ENCODE measurements at regions not wholly inside any gene's neighbourhood (a gene's known extent, or its start where the extent isn't known, plus 50 kb on each side); places are given as distances from the start of the nearest gene placed in this dataset.

DNA sequence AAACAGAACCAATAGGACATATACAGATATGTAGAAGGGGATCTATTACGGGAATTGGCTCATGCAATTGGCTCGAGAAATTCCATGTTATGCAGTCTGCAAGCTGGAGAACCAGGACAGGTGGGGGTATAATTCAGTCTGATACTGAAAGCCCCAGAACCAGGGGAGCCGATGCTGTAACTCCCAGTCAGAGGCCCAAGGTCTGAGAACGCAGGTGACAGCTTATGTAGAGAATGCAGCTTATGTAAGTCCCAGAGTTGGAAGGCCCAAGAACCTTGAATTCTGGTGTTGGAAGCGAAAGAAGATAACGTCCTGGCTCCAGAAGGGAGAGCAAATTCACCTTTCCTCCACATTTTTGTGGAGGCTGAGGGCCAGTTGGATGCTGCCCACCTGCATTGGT, 62.7 kb downstream of the CCNL1 start:
- no peaks in the 10 kb centered on the region for H3K4me1 Mint-ChIP-seq
- ATAC-seq: no peak
- H3K27ac Mint-ChIP-seq: no peak overlapping the region

DNA sequence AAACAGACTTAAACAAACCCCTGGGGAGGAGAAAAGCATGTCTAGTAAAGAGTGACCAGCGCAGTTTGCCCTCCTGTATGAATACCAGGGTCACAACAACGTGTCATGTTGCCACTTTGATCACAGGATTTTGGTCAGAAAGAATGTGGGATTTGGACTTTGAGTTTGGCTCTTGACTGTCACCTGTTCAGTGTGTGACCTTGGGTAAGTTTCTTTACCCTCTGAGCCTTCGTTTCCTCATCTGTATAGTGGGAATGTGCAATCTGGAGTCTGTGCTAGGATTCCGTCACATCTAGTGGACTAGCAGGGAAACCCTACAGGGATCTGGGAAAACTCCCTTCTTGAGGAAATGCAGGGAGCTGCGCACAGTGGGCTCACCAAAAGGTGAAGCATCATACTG, 63.6 kb downstream of the CCNL1 start:
- no peak for DNase-seq
- peaks cover 0 to 4% (median 0%) of the 10 kb centered on the region in 3 donors for H3K36me3 Mint-ChIP-seq
- no peak overlapping the region for H3K27ac Mint-ChIP-seq
- H3K4me3 Mint-ChIP-seq: no peak overlapping the region
- no peak for ATAC-seq
- H3K9me3 Mint-ChIP-seq: no peaks in the 10 kb centered on the region
- H3K27me3 Mint-ChIP-seq: peaks cover 0 to 10% (median 1%) of the 10 kb centered on the region in 5 donors
- POLR2A ChIA-PET: no interaction called here
- no peaks in the 10 kb centered on the region for H3K4me1 Mint-ChIP-seq

More for the DNA sequence above, 62.7 kb downstream of the CCNL1 start:
- Mint-ChIP-seq H3K27me3 (peaks cover 0 to 10% (median 1%) of the 10 kb centered on the region in 5 donors), H3K4me3 (no peak overlapping the region), H3K36me3 (peaks cover 0 to 4% (median 0%) of the 10 kb centered on the region in 3 donors), H3K9me3 (no peaks in the 10 kb centered on the region)
- no peak for DNase-seq
- POLR2A ChIA-PET: interaction anchor here (0.6 kb wide), 1 partner anchor 34 kb away, joined by 3 read pairs; no protein-coding TSS in a partner anchor

Measured in naive thymus-derived CD8-positive, alpha-beta T cell (primary cell).